H9 (cell line): ENCODE measurements at regions not wholly inside any gene's neighbourhood (a gene's known extent, or its start where the extent isn't known, plus 50 kb on each side); places are given as distances from the start of the nearest gene placed in this dataset.
A peak's percentile ranks its signal among the peaks of the same experiment; 100 is the strongest.

Experiments used
- DNase-seq: peaks from one replicate; pipeline ENCODE4 v3.0.0-alpha.2; 2017
- H2AFZ ChIP-seq: one replicate; pipeline ENCODE4 v1.6.1; 2013; ENCODE audit warnings: mild to moderate bottlenecking, low read length, control low read depth, moderate library complexity
- H2AK5ac ChIP-seq: 2 replicates; pipeline ENCODE4 v1.6.1; 2013; ENCODE audit warnings: low read length, control low read depth, mixed read lengths; ENCODE audit not compliant: insufficient read length
- H2BK120ac ChIP-seq: one replicate; pipeline ENCODE4 v1.6.1; 2013; ENCODE audit warnings: low read depth, mild to moderate bottlenecking, low read length, control low read depth, inconsistent platforms; ENCODE audit not compliant: poor library complexity, severe bottlenecking
- H2BK12ac ChIP-seq: 2 replicates; pipeline ENCODE4 v1.6.1; 2013; ENCODE audit warnings: low read length, control low read depth, mixed read lengths, low read depth; ENCODE audit not compliant: insufficient read length
- H2BK15ac ChIP-seq: 2 replicates; pipeline ENCODE4 v1.6.1; 2013; ENCODE audit warnings: low read depth, low read length, control low read depth
- H2BK20ac ChIP-seq: one replicate; pipeline ENCODE4 v1.6.1; 2013; ENCODE audit warnings: low read depth, mild to moderate bottlenecking, low read length, control low read depth, inconsistent platforms; ENCODE audit not compliant: poor library complexity, severe bottlenecking
- H2BK5ac ChIP-seq: 2 replicates; pipeline ENCODE4 v1.6.1; 2013; ENCODE audit warnings: low read length, control low read depth, mixed read lengths; ENCODE audit not compliant: insufficient read length
- H3K14ac ChIP-seq: 2 replicates; pipeline ENCODE4 v1.6.1; 2013; ENCODE audit warnings: low read length, control low read depth; ENCODE audit not compliant: insufficient read depth
- H3K18ac ChIP-seq: 2 replicates; pipeline ENCODE4 v1.6.1; 2013; ENCODE audit warnings: low read depth, mild to moderate bottlenecking, mixed read lengths, low read length, control low read depth; ENCODE audit not compliant: insufficient read length
- H3K23ac ChIP-seq: 2 replicates; pipeline ENCODE4 v1.6.1; 2013; ENCODE audit warnings: low read length, control low read depth, mixed read lengths, low read depth; ENCODE audit not compliant: insufficient read length
- H3K23me2 ChIP-seq: 2 replicates; pipeline ENCODE4 v1.6.1; 2013; ENCODE audit warnings: low read depth, mild to moderate bottlenecking, mixed read lengths, low read length, control low read depth; ENCODE audit not compliant: insufficient read length, poor library complexity, severe bottlenecking
- H3K27ac ChIP-seq: 2 replicates; pipeline ENCODE4 v1.5.1; 2013; ENCODE audit warnings: low read length, control low read depth, mixed read lengths, low read depth; ENCODE audit not compliant: insufficient read length
- H3K27me3 ChIP-seq: 2 replicates; pipeline ENCODE4 v1.6.1; 2013; ENCODE audit warnings: low read length, control low read depth, inconsistent platforms; ENCODE audit not compliant: insufficient read depth
- H3K4ac ChIP-seq: 2 replicates; pipeline ENCODE4 v1.6.1; 2013; ENCODE audit warnings: low read depth, mild to moderate bottlenecking, control low read depth, inconsistent platforms, low read length, moderate library complexity
- H3K4me1 ChIP-seq: 2 replicates; pipeline ENCODE4 v1.6.1; 2013; ENCODE audit warnings: low read length, control low read depth, inconsistent platforms; ENCODE audit not compliant: insufficient read depth
- H3K4me2 ChIP-seq: 2 replicates; pipeline ENCODE4 v1.6.1; 2013; ENCODE audit warnings: low read length, control low read depth, mixed read lengths; ENCODE audit not compliant: insufficient read length, insufficient read depth
- H3K56ac ChIP-seq: 2 replicates; pipeline ENCODE4 v1.6.1; 2013; ENCODE audit warnings: low read depth, mild to moderate bottlenecking, mixed read lengths, low read length, control low read depth; ENCODE audit not compliant: insufficient read length
- H3K79me1 ChIP-seq: 2 replicates; pipeline ENCODE4 v1.6.1; 2013; ENCODE audit warnings: low read depth, mild to moderate bottlenecking, moderate library complexity, low read length, control low read depth, inconsistent platforms; ENCODE audit not compliant: insufficient read depth, poor library complexity, severe bottlenecking
- H3K79me2 ChIP-seq: 2 replicates; pipeline ENCODE4 v1.6.1; 2013; ENCODE audit warnings: low read length, control low read depth, inconsistent platforms; ENCODE audit not compliant: insufficient read depth
- H3K9ac ChIP-seq: 2 replicates; pipeline ENCODE4 v1.6.1; 2013; ENCODE audit warnings: low read length, control low read depth, mixed read lengths; ENCODE audit not compliant: insufficient read length; ENCODE audit errors: extremely low read depth
- H3K9me3 ChIP-seq: one replicate; pipeline ENCODE4 v1.6.1; 2013; ENCODE audit warnings: low read depth, low read length, inconsistent platforms; ENCODE audit not compliant: control insufficient read depth
- H3T11ph ChIP-seq: one replicate; pipeline ENCODE4 v1.6.1; 2013; ENCODE audit warnings: mild to moderate bottlenecking, low read length, control low read depth, inconsistent platforms
- H4K20me1 ChIP-seq: one replicate; pipeline ENCODE4 v1.6.1; 2013; ENCODE audit not compliant: control insufficient read depth, insufficient read length, insufficient read depth
- H4K5ac ChIP-seq: 2 replicates; pipeline ENCODE4 v1.6.1; 2013; ENCODE audit warnings: low read depth, mild to moderate bottlenecking, mixed read lengths, low read length, control low read depth; ENCODE audit not compliant: insufficient read length
- H4K8ac ChIP-seq: replicated peaks from 2 replicates; pipeline ENCODE4 v1.6.1; 2013; ENCODE audit warnings: low read length, control low read depth, mixed read lengths, low read depth; ENCODE audit not compliant: insufficient read length
- H4K91ac ChIP-seq: 2 replicates; pipeline ENCODE4 v1.6.1; 2013; ENCODE audit warnings: low read depth, mild to moderate bottlenecking, moderate library complexity, mixed read lengths, low read length, control low read depth; ENCODE audit not compliant: insufficient read length
- H3K27ac Mint-ChIP-seq, 3 experiments: 2 replicates in 2 of 3; 3 replicates in 1 of 3; pipeline ENCODE4 v1.8.0; 2020 to 2021; ENCODE audit warnings: mixed read lengths in 3 of 3, mild to moderate bottlenecking in 1 of 3, moderate library complexity in 1 of 3
- H3K27me3 Mint-ChIP-seq: 2 replicates; pipeline ENCODE4 v1.8.0; 2021; ENCODE audit warnings: low read depth, mild to moderate bottlenecking, moderate library complexity, mixed read lengths
- H3K36me3 Mint-ChIP-seq, 3 experiments: 2 replicates in 2 of 3; 3 replicates in 1 of 3; pipeline ENCODE4 v1.8.0; 2020 to 2021; ENCODE audit warnings: low read depth in 3 of 3, mixed read lengths in 3 of 3; ENCODE audit not compliant: insufficient read depth in 1 of 3
- H3K4me1 Mint-ChIP-seq, 2 experiments: 2 replicates each; pipeline ENCODE4 v1.8.0; 2020; ENCODE audit warnings: mixed read lengths in 2 of 2
- H3K4me3 Mint-ChIP-seq, 2 experiments: 2 replicates in 1 of 2; 3 replicates in 1 of 2; pipeline ENCODE4 v1.8.0; 2020 to 2021; ENCODE audit warnings: mild to moderate bottlenecking in 2 of 2, mixed read lengths in 2 of 2, moderate library complexity in 1 of 2
- H3K9me3 Mint-ChIP-seq, 2 experiments: 2 replicates in 1 of 2; 3 replicates in 1 of 2; pipeline ENCODE4 v1.8.0; 2020; ENCODE audit warnings: mild to moderate bottlenecking in 2 of 2, mixed read lengths in 2 of 2, moderate library complexity in 1 of 2
- CTCF ChIP-seq: fragments of 200-600 bp; sonication (generic); conservative IDR thresholded peaks from 3 replicates; pipeline ENCODE4 v1.8.0; 2021; ENCODE audit warnings: antibody characterized with exemption, mild to moderate bottlenecking
- WGBS: extraction: QIAGEN DNeasy Blood & Tissue Kit; methylation state at CpG from one replicate; pipeline ENCODE4 v1.1.7; 2013; ENCODE audit warnings: missing lambda C conversion rate, low lambda C conversion rate, mixed read lengths; ENCODE audit not compliant: insufficient read length; ENCODE audit errors: extremely low coverage; 5-methylcytosine and 5-hydroxymethylcytosine counted together

DNA sequence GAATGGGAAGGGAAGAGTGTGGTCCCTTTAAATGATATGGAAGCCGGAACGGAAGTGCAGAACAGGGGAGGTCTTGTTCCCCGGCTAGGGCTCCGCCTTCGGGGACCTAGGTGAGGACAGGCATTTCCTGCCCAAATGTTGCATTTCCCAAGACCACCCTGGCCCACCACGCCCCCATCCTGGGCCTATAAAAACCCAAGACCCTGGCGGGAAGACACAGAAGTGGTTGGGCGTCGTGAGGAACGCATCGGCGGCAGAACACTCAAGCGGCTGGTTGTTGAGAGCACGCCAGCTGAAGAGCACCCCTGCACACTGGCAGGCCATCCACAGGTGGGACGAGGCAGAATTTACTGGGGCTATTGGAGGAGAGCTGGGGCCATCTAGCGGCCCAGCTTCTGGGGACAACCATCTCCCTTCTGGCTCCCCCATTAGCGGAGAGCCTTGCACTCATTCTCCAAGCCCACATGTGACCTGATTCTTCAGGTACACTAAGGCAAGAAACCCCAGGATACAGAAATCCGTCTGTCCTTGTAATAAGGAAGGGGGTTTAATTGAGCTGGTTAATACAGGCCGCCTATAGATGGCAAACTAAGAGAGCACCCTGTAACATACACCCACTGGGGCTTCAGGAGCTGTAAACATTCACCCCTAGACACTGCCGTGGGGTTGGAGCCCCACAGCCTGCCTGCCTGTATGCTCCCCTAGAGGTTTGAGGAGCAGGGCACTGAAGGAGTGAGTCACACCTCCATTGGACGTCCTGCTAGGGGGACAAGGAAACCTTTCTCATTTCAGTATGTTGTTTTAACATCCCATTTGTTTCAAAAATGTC lies 1327.9 kb downstream of the BRINP3 start:
- Histone ChIP-seq H3K4me2 (no peak overlapping the region), H4K8ac (no peak overlapping the region), H2BK12ac (no peak overlapping the region), H3K79me2 (no peaks in the 10 kb centered on the region), H3K23me2 (no peaks in the 10 kb centered on the region), H3K4ac (no peak overlapping the region), H3K56ac (no peak overlapping the region), H3K4me1 (no peaks in the 10 kb centered on the region), H2AK5ac (no peak overlapping the region), H4K91ac (no peak overlapping the region), H3K79me1 (no peaks in the 10 kb centered on the region), H3K9me3 (no peaks in the 10 kb centered on the region), H2BK20ac (no peak overlapping the region), H4K5ac (no peak overlapping the region), H3K27me3 (no peaks in the 10 kb centered on the region), H3K14ac (no peak overlapping the region), H2BK5ac (no peak overlapping the region), H3K23ac (no peak overlapping the region), H2AFZ (no peak overlapping the region), H3T11ph (no peak overlapping the region), H4K20me1 (no peaks in the 10 kb centered on the region), H3K9ac (no peak overlapping the region), H3K18ac (no peak overlapping the region), H2BK120ac (no peak overlapping the region), H3K27ac (no peak overlapping the region), H2BK15ac (no peak overlapping the region)
- Mint-ChIP-seq H3K9me3 (no peaks in the 10 kb centered on the region), H3K36me3 (no peaks in the 10 kb centered on the region; a peak in 1 of 7 replicates), H3K4me1 (no peaks in the 10 kb centered on the region), H3K27me3 (peaks cover 1% of the 10 kb centered on the region; the same call in 1 of the 2 replicates), H3K4me3 (peak overlapping the region in 1 of 2 experiments; percentile 45; a peak in 2 of 5 replicates), H3K27ac (no peak overlapping the region)
- peak; percentile 74 for DNase-seq
- TF ChIP-seq CTCF = peak; percentile 66
- no CpG with 5 or more reads among the region's 21 CpGs for WGBS
